ENCODE measurements at regions not wholly inside any gene's neighbourhood (a gene's known extent, or its start where the extent isn't known, plus 50 kb on each side); places are given as distances from the start of the nearest gene placed in this dataset.

GRCh38 chr4:65069177-65069576, 601.1 kb downstream of the EPHA5 start:
- no CpG with 5 or more reads among the region's 6 CpGs for WGBS (ENCODE audit: low lambda C conversion rate)
- no peaks in the 10 kb centered on the region for H3K9me3 ChIP-seq (ENCODE audit: low read length)
- no TSS peak for BruUV-seq (replicated peaks)
- H3K27me3 ChIP-seq (ENCODE audit: control insufficient read depth in 1 of 2, insufficient read depth in 2 of 2, low read length in 2 of 2): no peaks in the 10 kb centered on the region
- no peak for DNase-seq (ENCODE audit: low spot score)
- ChIA-PET CTCF (ENCODE audit: low intra/inter-chr PET ratio, low total read pairs) (no interaction called here), POLR2A (no interaction called here)
- no peaks in the 10 kb centered on the region for H4K20me1 ChIP-seq (ENCODE audit: insufficient read depth, low read length)
- no peak overlapping the region for H3K4me2 ChIP-seq (ENCODE audit: low read depth, low read length)
- no peak overlapping the region for H3K27ac ChIP-seq (ENCODE audit: extremely low read length, insufficient read depth, low read length)
- no peak overlapping the region for H3K9ac ChIP-seq (ENCODE audit: insufficient read depth, low read depth, low read length)
- intact Hi-C loops (cut with micrococcal nuclease; ENCODE audit: unreplicated experiment) (no loop called here), in situ Hi-C loops (cut with HindIII; ENCODE audit: extremely low pct_ligation_motif_present, low pct_unique_long_range_greater_than_20kb) (no loop called here)
- no peak for FAIRE-seq
- no peak overlapping the region for H2AFZ ChIP-seq (ENCODE audit: low read length)
- no peak overlapping the region for H3K4me3 ChIP-seq (replicated peaks in 1 of 3; ENCODE audit: insufficient read depth in 1 of 3, low read depth in 2 of 3, low read length in 3 of 3)
- H3K36me3 ChIP-seq (replicated peaks in 1 of 2; ENCODE audit: control insufficient read depth in 1 of 2, insufficient read depth in 2 of 2, low read length in 2 of 2): no peaks in the 10 kb centered on the region
- H3K79me2 ChIP-seq (ENCODE audit: insufficient read depth, low read length): no peaks in the 10 kb centered on the region
- H3K4me1 ChIP-seq (ENCODE audit: insufficient read depth, low read length): no peaks in the 10 kb centered on the region
- no peak for ATAC-seq
- TF ChIP-seq ZNF121 (CRISPR knock-in tag; IDR thresholded peaks at IDR 0.05): no peak
- TF ChIP-seq HIVEP1 (CRISPR knock-in tag; IDR thresholded peaks at IDR 0.05): no peak
- no peak for TF ChIP-seq ZFYVE20 (CRISPR knock-in tag; IDR thresholded peaks at IDR 0.05; ENCODE audit: borderline replicate concordance, low read depth)
- TF ChIP-seq ZNF501 (CRISPR knock-in tag; IDR thresholded peaks at IDR 0.05): no peak
- TF ChIP-seq LCORL (IDR thresholded peaks at IDR 0.05): no peak
- no peak for TF ChIP-seq LCORL (CRISPR knock-in tag; IDR thresholded peaks at IDR 0.05)
- no peak for TF ChIP-seq ZNF720 (CRISPR knock-in tag; IDR thresholded peaks at IDR 0.05)
- TF ChIP-seq SP5 (CRISPR knock-in tag; IDR thresholded peaks at IDR 0.05; ENCODE audit: borderline replicate concordance, low read depth): no peak
- TF ChIP-seq RFX3 (CRISPR knock-in tag; IDR thresholded peaks at IDR 0.05): no peak
- no peak for TF ChIP-seq HMGA1 (CRISPR knock-in tag; conservative IDR thresholded peaks at IDR 0.05)
- no peak for TF ChIP-seq ZEB1 (IDR thresholded peaks at IDR 0.05; ENCODE audit: insufficient replicate concordance, low read depth)
- TF ChIP-seq MIER3 (CRISPR knock-in tag; IDR thresholded peaks at IDR 0.05; ENCODE audit: borderline replicate concordance): no peak
- no peak for TF ChIP-seq ATF7-NPFF (CRISPR knock-in tag; IDR thresholded peaks at IDR 0.05; ENCODE audit: low read depth)
- TF ChIP-seq ZNF281 (CRISPR knock-in tag; IDR thresholded peaks at IDR 0.05; ENCODE audit: borderline replicate concordance): no peak
- TF ChIP-seq AFF4 (CRISPR knock-in tag; IDR thresholded peaks at IDR 0.05): no peak
- no peak for TF ChIP-seq ZNF552 (CRISPR knock-in tag; IDR thresholded peaks at IDR 0.05; ENCODE audit: borderline replicate concordance)
- no peak for TF ChIP-seq REPIN1 (CRISPR knock-in tag; IDR thresholded peaks at IDR 0.05; ENCODE audit: borderline replicate concordance, low read depth)
- TF ChIP-seq ZNF350 (CRISPR knock-in tag; IDR thresholded peaks at IDR 0.05; ENCODE audit: borderline replicate concordance, low read depth): no peak
- no peak for TF ChIP-seq ZFP36L1 (CRISPR knock-in tag; IDR thresholded peaks at IDR 0.05)
- TF ChIP-seq ZNF362 (CRISPR knock-in tag; IDR thresholded peaks at IDR 0.05; ENCODE audit: borderline replicate concordance): no peak

Data from HepG2 (cell line).